OCI-LY1 (cell line): ENCODE measurements at regions not wholly inside any gene's neighbourhood (a gene's known extent, or its start where the extent isn't known, plus 50 kb on each side); places are given as distances from the start of the nearest gene placed in this dataset.
"Not testable (repeated sequence)": the region's sequence is repeated elsewhere in the genome, so short reads cannot be mapped to it uniquely, and the experiment has no call there.

Experiments
- H2AFZ ChIP-seq: fragments of 200-600 bp; sonication (generic), shearing (Covaris generic); 2 replicates; pipeline ENCODE4 v1.6.0; 2014; ENCODE audit warnings: antibody characterized with exemption, mild to moderate bottlenecking, low read length
- H3F3A ChIP-seq: fragments of 200-600 bp; sonication (generic), shearing (Covaris generic); 2 replicates; pipeline ENCODE4 v1.6.0; 2014; ENCODE audit warnings: mild to moderate bottlenecking, antibody characterized with exemption, low read length, moderate library complexity; ENCODE audit not compliant: insufficient read depth
- H3K27ac ChIP-seq: fragments of 200-600 bp; sonication (generic); 2 replicates; pipeline ENCODE4 v1.5.1; 2014; ENCODE audit warnings: low read length, mixed run types, mild to moderate bottlenecking, low read depth; ENCODE audit not compliant: poor library complexity, severe bottlenecking
- H3K27me3 ChIP-seq: fragments of 200-600 bp; sonication (generic); 2 replicates; pipeline ENCODE4 v1.6.0; 2014; ENCODE audit warnings: antibody characterized with exemption, mild to moderate bottlenecking, low read length, moderate library complexity; ENCODE audit not compliant: insufficient read depth
- H3K36me3 ChIP-seq: fragments of 200-600 bp; sonication (generic); 2 replicates; pipeline ENCODE4 v1.6.1; 2014; ENCODE audit warnings: mild to moderate bottlenecking, antibody characterized with exemption, low read length, moderate library complexity, mixed read lengths; ENCODE audit not compliant: insufficient read depth
- H3K4me1 ChIP-seq: fragments of 200-600 bp; sonication (generic); 2 replicates; pipeline ENCODE4 v1.5.1; 2014; ENCODE audit warnings: mild to moderate bottlenecking, low read length, moderate library complexity; ENCODE audit not compliant: insufficient read depth, severe bottlenecking
- H3K4me2 ChIP-seq: fragments of 200-600 bp; sonication (generic), shearing (Covaris generic); 2 replicates; pipeline ENCODE4 v1.6.1; 2014; ENCODE audit warnings: low read length
- H3K4me3 ChIP-seq: fragments of 200-600 bp; sonication (generic); 2 replicates; pipeline ENCODE4 v1.5.1; 2014; ENCODE audit warnings: low read length, low read depth, mild to moderate bottlenecking, mixed read lengths; ENCODE audit not compliant: poor library complexity, severe bottlenecking
- H3K79me2 ChIP-seq: fragments of 200-600 bp; shearing (Covaris generic); 2 replicates; pipeline ENCODE4 v1.6.1; 2016; ENCODE audit warnings: mixed run types, low read length, mixed read lengths; ENCODE audit not compliant: insufficient read depth
- H3K9ac ChIP-seq: fragments of 200-600 bp; sonication (generic), shearing (Covaris generic); 2 replicates; pipeline ENCODE4 v1.6.1; 2014; ENCODE audit warnings: mild to moderate bottlenecking, low read length, mixed read lengths
- H3K9me2 ChIP-seq: fragments of 200-600 bp; sonication (generic), shearing (Covaris generic); 2 replicates; pipeline ENCODE4 v1.6.1; 2014; ENCODE audit warnings: low read depth, mild to moderate bottlenecking, low read length, mixed read lengths
- H3K9me3 ChIP-seq: fragments of 200-600 bp; shearing (Covaris generic); 2 replicates; pipeline ENCODE4 v1.6.1; 2014; ENCODE audit warnings: low read length, mixed read lengths
- H4K20me1 ChIP-seq: fragments of 200-600 bp; sonication (generic), shearing (Covaris generic); 2 replicates; pipeline ENCODE4 v1.6.0; 2016; ENCODE audit warnings: mild to moderate bottlenecking, low read length; ENCODE audit not compliant: insufficient read depth
- CTCF ChIP-seq: fragments of 200-600 bp; sonication (generic), shearing (Covaris generic); IDR thresholded peaks from 2 replicates; pipeline ENCODE4 v1.5.1; 2017; ENCODE audit warnings: mild to moderate bottlenecking, antibody characterized with exemption, low read length, moderate library complexity, mixed read lengths
- EZH2 ChIP-seq: fragments of 200-600 bp; sonication (generic), shearing (Covaris generic); IDR thresholded peaks from 2 replicates; pipeline ENCODE4 v1.8.0; 2017; ENCODE audit warnings: borderline replicate concordance, mixed run types, mild to moderate bottlenecking, antibody characterized with exemption, low read length, moderate library complexity, mixed read lengths

GRCh38 chr1:173257805-173258204 is 50.7 kb upstream of the TNFSF4 start:
- H3K27me3 ChIP-seq: no peaks in the 10 kb centered on the region
- no peaks in the 10 kb centered on the region for H4K20me1 ChIP-seq
- TF ChIP-seq CTCF: no peak
- TF ChIP-seq EZH2: no peak
- H3K9ac ChIP-seq: no peak overlapping the region
- H3K79me2 ChIP-seq: no peaks in the 10 kb centered on the region
- no peak overlapping the region for H3K4me3 ChIP-seq
- no peaks in the 10 kb centered on the region for H3K9me3 ChIP-seq
- no peaks in the 10 kb centered on the region for H3K4me1 ChIP-seq
- no peak overlapping the region for H3K27ac ChIP-seq
- H3F3A ChIP-seq: no peaks in the 10 kb centered on the region
- no peak overlapping the region for H2AFZ ChIP-seq
- no peak overlapping the region for H3K4me2 ChIP-seq
- H3K9me2 ChIP-seq: no peaks in the 10 kb centered on the region
- H3K36me3 ChIP-seq: no peaks in the 10 kb centered on the region

GRCh38 chr1:173258479-173259264 is 51.5 kb upstream of the TNFSF4 start:
- no peak overlapping the region for H2AFZ ChIP-seq
- no peaks in the 10 kb centered on the region for H3K9me3 ChIP-seq

GRCh38 chr1:173260329-173260728 is 53.2 kb upstream of the TNFSF4 start:
- not testable (repeated sequence) for H3K9me3 ChIP-seq, H3K4me2 ChIP-seq, H4K20me1 ChIP-seq, H3K4me1 ChIP-seq, H3K4me3 ChIP-seq, H3K27ac ChIP-seq, H3K79me2 ChIP-seq, H3K9ac ChIP-seq, H3K36me3 ChIP-seq, H3F3A ChIP-seq, H3K27me3 ChIP-seq, H2AFZ ChIP-seq, H3K9me2 ChIP-seq

More at GRCh38 chr1:173258479-173259264, 51.5 kb upstream of the TNFSF4 start:
- H3K9ac ChIP-seq: no peak overlapping the region
- H4K20me1 ChIP-seq: no peaks in the 10 kb centered on the region
- no peaks in the 10 kb centered on the region for H3K27me3 ChIP-seq
- no peaks in the 10 kb centered on the region for H3K36me3 ChIP-seq
- no peak overlapping the region for H3K27ac ChIP-seq
- no peaks in the 10 kb centered on the region for H3K4me1 ChIP-seq
- no peaks in the 10 kb centered on the region for H3F3A ChIP-seq
- no peak overlapping the region for H3K4me2 ChIP-seq
- H3K79me2 ChIP-seq: no peaks in the 10 kb centered on the region
- TF ChIP-seq EZH2: no peak
- no peak for TF ChIP-seq CTCF
- H3K9me2 ChIP-seq: no peaks in the 10 kb centered on the region
- no peak overlapping the region for H3K4me3 ChIP-seq

GRCh38 chr1:173266841-173267240 is 59.7 kb upstream of the TNFSF4 start:
- Histone ChIP-seq H3K4me1 (no peaks in the 10 kb centered on the region), H3K9me3 (no peaks in the 10 kb centered on the region), H3K27ac (no peak overlapping the region), H3K4me2 (no peak overlapping the region), H3K9ac (no peak overlapping the region), H3K79me2 (no peaks in the 10 kb centered on the region), H3K36me3 (no peaks in the 10 kb centered on the region), H4K20me1 (no peaks in the 10 kb centered on the region), H3K9me2 (no peaks in the 10 kb centered on the region), H2AFZ (no peak overlapping the region), H3K4me3 (no peak overlapping the region), H3F3A (no peaks in the 10 kb centered on the region), H3K27me3 (no peaks in the 10 kb centered on the region)
- TF ChIP-seq EZH2 (no peak), CTCF (no peak)
